ENCODE measurements at regions not wholly inside any gene's neighbourhood (a gene's known extent, or its start where the extent isn't known, plus 50 kb on each side); places are given as distances from the start of the nearest gene placed in this dataset.

DNA sequence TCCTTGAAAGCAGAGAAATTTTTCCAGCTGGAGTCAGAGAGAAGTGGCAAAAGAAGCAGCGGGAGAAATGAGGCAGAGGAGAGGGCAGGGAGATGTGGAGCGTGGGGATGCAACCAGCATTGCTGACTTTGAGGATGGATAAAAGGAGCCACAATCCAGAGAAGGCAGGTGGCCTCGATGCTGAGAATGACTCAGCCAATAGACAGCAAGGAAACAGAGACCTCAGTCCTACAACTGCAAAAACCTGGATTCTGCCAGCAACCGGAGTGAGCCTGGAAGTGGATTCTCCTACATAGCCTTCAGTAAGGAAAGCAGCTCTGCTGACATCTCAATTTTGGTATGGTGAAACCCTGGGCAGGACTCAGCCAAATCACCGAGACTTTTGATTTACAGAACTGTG lies 128.9 kb upstream of the ATP1B1 start:
- intact Hi-C loops (cut with DNase I): no loop called here
- ATAC-seq (no peak), DNase-seq (ENCODE audit: missing footprints) (no peak)

DNA sequence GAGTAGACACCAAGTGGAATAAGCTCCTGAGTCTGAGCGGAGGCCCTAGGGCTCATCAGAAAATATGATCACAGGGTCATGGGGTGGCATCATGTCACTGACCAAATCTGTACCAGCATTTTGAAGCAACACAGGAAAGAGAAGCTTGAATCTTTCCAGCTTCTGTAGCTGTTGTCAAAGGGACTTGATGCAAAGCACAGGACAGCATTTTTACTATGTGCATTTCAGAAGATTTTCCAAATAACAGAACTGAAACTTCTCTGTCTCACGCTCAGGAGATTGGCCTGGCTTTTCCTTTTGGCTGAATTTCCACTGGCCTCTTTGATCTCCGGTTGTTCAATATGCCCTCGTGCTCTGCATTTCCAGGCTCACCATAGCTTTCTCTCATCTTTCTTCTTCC lies 127.2 kb upstream of the ATP1B1 start:
- ATAC-seq (no peak), DNase-seq (ENCODE audit: missing footprints) (no peak)
- intact Hi-C loops (cut with DNase I): no loop called here

DNA sequence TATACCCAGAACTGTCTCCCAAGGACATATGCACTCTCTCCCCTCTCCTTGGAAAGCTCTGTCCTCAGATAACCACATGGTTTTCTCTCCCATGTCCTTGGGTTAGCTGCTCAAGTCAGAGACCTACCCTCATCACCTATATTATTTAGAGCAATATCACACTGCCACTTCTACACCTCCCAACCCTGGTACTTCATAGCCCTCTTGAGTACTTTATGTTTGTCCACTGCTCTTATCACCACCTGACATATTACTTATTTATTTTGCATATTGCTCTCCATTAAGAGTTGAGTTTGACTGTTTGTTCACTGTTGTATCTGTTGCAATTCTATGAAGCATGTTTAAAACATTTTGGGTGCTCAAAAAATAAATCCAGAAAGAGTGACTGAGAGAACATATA lies 126.3 kb upstream of the ATP1B1 start:
- intact Hi-C loops (cut with DNase I): no loop called here
- ATAC-seq (no peak), DNase-seq (ENCODE audit: missing footprints) (no peak)

GRCh38 chr1:168980656-168981055 lies 125.8 kb upstream of the ATP1B1 start:
- no peak for ATAC-seq

DNA sequence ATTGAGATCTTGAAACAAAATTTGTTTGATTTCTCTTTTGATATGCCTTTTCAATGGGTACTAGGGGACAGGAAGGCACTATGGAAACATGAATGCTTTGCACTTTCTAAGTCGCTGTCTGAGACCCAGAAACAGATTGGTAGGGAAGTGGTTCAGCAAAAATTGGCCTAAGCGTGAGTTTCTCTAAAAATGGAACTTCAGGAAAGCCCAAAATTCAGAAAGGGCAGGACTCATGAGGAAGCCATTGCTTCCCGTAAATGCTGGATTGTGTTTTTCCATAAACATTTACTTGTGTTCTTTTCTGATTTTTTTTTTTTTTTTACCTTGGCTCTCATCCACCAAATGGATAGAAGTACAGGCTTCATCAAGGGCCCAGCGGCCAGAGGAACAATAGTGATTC lies 123.7 kb upstream of the ATP1B1 start:
- no peak for DNase-seq (ENCODE audit: missing footprints)
- ATAC-seq: no peak
- intact Hi-C loops (cut with DNase I): no loop called here

More at GRCh38 chr1:168980656-168981055, 125.8 kb upstream of the ATP1B1 start:
- no peak for DNase-seq (ENCODE audit: missing footprints)
- intact Hi-C loops (cut with DNase I): no loop called here

GRCh38 chr1:168987330-168987729 lies 119.2 kb upstream of the ATP1B1 start:
- intact Hi-C loops (cut with DNase I): no loop called here
- DNase-seq (ENCODE audit: missing footprints) (no peak), ATAC-seq (no peak)

DNA sequence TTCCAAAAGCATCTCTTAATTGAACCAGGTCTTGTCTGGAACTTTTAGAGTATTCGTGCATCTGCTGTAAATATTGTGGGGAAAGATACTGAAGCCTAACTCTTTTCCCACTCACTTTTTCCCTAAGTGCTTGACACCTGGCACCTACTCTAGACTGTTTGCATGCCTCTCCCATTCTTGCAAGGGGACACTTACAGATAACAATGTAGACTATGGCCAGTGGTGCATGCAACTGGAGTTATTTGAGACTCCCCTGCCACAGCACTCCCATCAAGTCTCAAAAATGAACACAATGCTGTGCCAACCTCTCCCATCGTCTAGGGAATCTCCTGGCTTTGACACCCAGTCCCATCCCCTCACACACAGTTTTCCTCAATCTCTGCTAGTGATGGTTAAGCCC lies 118.6 kb upstream of the ATP1B1 start:
- ATAC-seq (no peak), DNase-seq (ENCODE audit: missing footprints) (no peak)
- intact Hi-C loops (cut with DNase I): no loop called here

DNA sequence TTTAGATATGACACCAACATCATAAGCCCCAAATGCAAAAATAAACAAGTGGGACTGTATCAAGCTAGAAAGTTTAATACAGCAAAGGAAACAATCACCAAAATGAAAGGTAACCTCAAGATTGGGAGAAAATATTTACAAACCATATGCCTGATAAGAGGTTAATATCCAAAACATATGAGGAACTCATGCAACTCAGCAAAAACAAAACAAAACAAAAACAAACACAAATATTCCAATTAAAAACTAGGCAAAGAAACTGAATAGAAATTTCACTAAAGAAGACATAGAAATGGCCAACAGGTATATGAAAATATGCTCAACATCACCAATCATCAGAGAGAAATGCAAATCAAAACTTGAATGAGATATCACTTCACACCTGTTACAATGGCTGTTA lies 116.5 kb upstream of the ATP1B1 start:
- ATAC-seq (no peak), DNase-seq (ENCODE audit: missing footprints) (no peak)
- intact Hi-C loops (cut with DNase I): no loop called here

- intact Hi-C loops (cut with DNase I): no loop called here
- DNase-seq (ENCODE audit: missing footprints): no peak
- ATAC-seq: no peak
Measured at GRCh38 chr1:168991667-168992475, 114.6 kb upstream of the ATP1B1 start.

DNA sequence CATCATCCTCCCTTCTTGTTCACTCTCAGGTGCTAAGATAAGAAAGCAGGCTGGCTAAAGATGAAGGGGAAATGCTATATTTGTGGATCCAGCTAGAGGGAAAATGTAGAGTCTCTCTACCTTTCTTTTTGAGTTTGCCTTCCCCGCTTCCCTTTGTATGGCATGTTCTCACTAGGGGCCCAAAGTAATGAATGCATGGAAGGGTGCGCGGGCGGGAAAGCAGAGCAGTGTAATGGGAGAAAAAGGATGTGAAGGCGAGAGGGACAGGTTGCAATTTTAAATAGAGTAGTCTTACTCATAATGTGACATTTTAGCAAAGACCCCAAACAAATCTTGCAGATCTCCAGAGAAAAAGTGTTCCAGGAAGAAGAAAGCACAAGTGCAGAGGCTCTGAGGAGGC lies 105.1 kb upstream of the ATP1B1 start:
- no peak for DNase-seq (ENCODE audit: missing footprints)
- intact Hi-C loops (cut with DNase I): no loop called here
- no peak for ATAC-seq

- DNase-seq (ENCODE audit: missing footprints): no peak
- ATAC-seq: peak; percentile 13
- intact Hi-C loops (cut with DNase I): no loop called here
Measured at GRCh38 chr1:169003864-169004516, 102.5 kb upstream of the ATP1B1 start.

DNA sequence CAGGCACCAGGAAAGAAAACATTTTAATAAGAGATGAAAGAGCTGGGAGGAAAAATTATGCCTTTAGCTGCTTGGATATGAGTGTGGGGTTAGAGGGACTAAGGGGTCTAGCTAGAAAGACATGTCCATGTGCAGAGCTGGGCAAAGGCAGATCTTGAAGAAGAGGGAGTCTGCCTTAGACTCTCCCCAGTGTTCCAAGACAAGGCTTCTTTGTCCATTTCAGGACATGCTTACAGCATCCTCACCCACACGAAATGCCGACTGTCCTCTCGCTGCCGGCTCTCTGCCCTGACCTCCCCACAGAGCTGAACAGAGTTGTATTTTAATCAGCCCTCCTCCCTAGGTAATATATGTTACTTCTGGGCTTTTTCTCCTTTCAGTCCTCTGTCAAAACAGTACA lies 100.7 kb upstream of the ATP1B1 start:
- intact Hi-C loops (cut with DNase I): no loop called here
- DNase-seq (ENCODE audit: missing footprints) (no peak), ATAC-seq (no peak)

DNA sequence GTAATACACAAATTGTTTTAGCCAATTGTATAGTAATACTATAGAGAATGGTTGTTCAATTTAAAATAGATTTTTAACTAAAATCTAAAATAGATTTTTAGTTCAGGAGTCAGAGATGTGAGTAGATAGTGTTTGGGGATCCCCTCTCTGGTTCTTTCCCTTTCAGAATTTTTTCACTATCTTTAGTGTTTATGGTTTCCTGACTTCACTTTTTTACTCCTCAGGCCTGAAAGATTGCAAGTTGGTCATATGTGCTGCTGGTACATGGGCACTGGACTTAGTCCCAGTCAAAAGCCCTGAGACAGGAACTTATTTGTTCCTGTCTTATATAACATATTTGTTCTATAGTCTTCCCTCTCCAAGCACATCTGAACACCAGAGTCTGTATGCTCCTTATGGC lies 96.8 kb upstream of the ATP1B1 start:
- ATAC-seq: no peak
- intact Hi-C loops (cut with DNase I): no loop called here

DNA sequence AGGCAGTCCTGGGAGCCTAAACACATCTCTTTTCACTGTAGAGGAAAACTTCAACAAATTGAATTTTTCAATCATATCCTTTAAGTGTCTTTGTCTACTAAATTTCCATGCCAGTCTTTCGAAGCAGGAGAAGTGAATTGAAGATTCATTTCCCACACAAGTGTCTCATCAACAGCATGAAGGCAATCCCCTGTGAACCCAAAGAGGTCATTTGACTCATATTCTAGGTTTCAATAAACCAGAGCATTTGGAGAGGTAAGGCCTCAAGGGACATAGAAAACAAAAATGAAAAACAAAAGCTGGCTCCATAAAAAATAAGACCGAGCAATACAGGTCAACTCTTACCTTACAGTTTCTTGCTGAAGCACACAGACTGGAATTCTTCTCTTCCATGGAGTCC lies 94.1 kb upstream of the ATP1B1 start:
- no peak for DNase-seq (ENCODE audit: missing footprints)
- no peak for ATAC-seq
- intact Hi-C loops (cut with DNase I): no loop called here

More for the DNA sequence above, 96.8 kb upstream of the ATP1B1 start:
- no peak for DNase-seq (ENCODE audit: missing footprints)

- ATAC-seq (no peak), DNase-seq (ENCODE audit: missing footprints) (no peak)
- intact Hi-C loops (cut with DNase I): no loop called here
Measured at GRCh38 chr1:169013821-169014220, 92.7 kb upstream of the ATP1B1 start.

DNA sequence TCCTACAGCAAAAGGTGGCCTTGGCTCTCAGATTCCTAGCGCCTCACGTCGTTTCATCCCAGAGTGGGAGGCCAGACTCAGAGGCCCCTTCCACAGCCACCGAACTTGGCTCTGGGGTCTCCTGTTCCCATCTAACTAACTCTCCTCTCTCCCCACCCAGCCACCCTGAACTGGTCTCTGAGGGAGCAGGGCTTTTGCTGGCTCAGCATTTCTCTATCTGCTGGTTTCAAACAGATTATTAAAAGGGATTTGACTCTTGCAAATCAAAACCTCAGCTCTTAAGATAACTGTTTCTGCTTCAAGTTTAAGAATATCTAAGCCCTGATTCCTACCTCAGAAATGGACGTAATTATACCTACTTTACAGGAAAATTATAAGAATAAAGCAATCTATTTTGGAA lies 91.0 kb upstream of the ATP1B1 start:
- ATAC-seq (no peak), DNase-seq (ENCODE audit: missing footprints) (no peak)
- intact Hi-C loops (cut with DNase I): no loop called here

DNA sequence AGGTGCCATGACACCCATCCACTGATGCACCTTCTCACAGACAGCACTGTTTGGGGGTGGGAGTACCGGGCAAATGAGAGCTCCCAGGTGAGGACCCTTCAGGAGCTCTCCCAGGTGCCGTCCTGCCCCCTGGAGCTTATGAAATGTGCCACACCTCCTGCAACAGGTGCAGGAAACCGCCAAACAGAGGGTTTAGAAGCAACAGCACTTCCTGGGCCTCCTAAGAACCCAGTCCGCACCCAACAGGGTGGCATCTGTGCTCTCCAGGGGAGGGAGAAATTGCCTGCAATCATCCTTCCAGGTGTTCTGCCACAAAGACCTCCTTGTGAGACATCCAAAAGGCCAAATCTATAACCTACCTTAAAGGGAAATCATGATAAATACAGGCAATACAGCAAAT lies 87.7 kb upstream of the ATP1B1 start:
- ATAC-seq: no peak
- intact Hi-C loops (cut with DNase I): no loop called here
- no peak for DNase-seq (ENCODE audit: missing footprints)

DNA sequence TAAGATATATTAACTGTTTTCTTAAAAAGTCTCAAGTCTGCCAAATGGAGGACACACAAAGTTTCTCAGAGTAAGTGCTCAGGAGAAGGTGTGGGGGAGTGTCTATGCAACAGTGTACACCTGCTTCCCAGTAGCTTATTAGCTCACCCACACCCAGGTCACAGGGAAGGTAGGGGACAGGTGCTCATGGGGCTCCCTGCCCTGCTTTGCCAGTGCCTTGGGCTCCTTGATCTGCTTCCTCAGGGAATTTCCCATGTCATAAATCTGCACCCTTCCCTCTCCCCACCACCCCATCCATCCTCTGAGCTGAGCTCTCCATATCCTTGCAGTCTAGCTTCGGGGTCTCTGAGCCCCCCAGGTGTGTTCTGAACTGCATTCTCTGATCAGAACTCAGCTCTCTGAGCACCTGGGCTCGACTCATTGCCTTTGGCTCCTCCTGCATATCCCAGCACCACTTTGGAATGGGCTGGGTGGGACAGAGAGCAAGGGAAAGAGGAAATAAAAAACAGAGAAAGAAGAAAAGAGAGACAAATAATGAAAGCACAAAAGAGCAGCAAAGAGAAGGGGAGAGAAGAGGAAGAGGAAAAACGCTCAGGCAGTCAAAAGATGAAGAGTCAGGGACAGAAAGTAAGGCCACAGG lies 87.0 kb upstream of the ATP1B1 start:
- intact Hi-C loops (cut with DNase I): no loop called here
- no peak for ATAC-seq
- DNase-seq (ENCODE audit: missing footprints): no peak

DNA sequence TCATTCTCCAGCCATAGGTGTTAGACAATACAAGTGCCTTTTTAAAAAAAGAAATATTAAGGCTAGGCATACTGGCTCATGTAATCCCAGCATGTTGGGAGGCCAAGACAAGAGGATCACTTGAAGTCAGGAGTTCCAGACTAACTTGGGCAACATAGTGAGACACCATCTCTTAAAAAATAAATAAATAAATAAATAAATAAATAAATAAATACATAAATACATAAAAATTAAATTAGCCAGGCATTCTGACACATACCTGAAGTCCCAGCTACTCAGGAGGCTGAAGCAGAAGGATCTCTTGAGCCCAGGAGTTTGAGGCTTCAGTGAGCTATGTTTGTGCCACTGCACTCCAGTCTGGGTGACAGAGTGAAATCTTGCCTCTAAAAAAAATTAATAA lies 85.8 kb upstream of the ATP1B1 start:
- intact Hi-C loops (cut with DNase I): no loop called here
- DNase-seq (ENCODE audit: missing footprints) (no peak), ATAC-seq (no peak)

DNA sequence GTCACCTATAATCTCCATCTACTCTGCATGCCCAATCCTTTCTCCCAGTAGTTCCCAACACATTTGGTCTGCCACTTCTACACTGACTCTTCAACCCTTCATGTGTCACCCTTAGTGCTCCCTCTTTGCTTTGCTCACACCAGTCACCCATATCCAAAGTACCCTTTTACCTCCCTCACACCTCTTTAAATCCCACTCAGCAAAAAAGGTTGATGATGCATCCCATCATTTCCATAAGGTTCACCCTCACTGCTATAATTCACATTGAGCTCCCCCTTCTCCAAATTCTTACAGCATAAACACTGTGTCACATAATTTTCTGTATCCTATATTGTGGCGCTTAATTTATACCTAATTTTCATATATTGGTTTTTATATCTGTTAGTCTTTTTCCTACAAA lies 83.8 kb upstream of the ATP1B1 start:
- DNase-seq (ENCODE audit: missing footprints): no peak
- no peak for ATAC-seq
- intact Hi-C loops (cut with DNase I): no loop called here

Data from Right ventricle myocardium inferior (tissue), 1 donor.